HTR-8/SVneo (cell line): ENCODE measurements at regions not wholly inside any gene's neighbourhood (a gene's known extent, or its start where the extent isn't known, plus 50 kb on each side); places are given as distances from the start of the nearest gene placed in this dataset.

Experiments
- DNase-seq: peaks from one replicate; pipeline ENCODE4 v3.0.0; 2011; ENCODE audit warnings: low spot score, mixed read lengths; ENCODE audit not compliant: insufficient read length
- FAIRE-seq: peaks from 2 replicates; lab custom pipeline; 2011; peaks lifted over from hg19 to GRCh38; lab: Jason Lieb, UNC

DNA sequence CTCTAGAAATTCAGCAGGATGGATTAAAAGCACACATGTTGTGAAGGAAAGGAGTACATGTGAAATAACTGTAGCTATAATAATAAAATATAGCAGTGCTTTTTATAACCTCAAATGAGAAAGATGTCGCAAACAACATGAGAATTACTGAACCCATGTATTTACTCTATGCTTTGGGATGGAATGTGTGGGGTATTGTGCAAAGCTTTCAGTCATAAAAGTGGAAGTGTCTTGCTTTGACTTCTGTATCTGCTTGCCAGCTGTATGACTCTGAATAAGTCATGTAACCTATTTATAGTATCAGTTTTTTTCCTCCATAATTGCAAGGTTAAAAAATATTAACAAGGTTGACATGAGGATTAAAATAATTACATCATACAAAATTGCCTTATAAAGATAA lies 519.3 kb upstream of the CADM2 start:
- DNase-seq = no peak
- FAIRE-seq = no peak

DNA sequence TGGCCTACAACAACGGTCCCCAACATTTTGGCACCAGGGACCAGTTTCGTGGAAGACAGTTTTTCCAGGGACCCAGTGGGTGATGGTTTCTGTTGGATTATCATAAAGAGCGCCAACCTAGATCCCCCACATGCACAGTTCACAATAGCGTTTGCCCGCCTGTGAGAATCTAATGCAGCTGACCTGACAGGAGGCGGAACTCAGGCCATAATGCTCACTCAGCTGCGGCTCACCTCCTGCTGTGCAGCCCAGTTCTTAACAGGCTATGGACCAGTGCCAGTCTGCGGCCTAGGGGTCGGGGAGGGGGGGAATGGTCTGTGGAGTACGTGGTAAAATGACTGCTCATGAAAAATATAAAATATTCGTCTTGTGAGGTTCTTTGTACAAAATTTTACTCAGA lies 518.5 kb upstream of the CADM2 start:
- DNase-seq (no peak), FAIRE-seq (no peak)

DNA sequence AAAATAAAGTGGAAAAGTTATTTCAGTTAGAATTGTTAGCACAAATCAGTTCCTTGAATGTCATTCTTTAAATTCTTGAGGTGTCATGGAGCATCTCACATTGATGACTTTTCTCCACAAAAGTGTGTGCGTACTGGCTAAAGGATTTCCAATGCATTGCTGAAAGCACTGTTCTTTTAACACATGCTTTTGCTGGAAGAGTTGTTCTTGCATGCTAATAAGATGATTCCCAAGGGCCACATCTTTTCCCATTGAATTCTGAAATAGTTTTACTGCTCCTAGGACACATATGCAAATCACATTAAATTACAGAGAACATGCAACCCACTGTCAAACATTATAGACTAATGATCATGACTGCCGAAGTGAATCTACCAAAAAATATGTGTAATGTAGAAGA lies 516.3 kb upstream of the CADM2 start:
- no peak for FAIRE-seq

DNA sequence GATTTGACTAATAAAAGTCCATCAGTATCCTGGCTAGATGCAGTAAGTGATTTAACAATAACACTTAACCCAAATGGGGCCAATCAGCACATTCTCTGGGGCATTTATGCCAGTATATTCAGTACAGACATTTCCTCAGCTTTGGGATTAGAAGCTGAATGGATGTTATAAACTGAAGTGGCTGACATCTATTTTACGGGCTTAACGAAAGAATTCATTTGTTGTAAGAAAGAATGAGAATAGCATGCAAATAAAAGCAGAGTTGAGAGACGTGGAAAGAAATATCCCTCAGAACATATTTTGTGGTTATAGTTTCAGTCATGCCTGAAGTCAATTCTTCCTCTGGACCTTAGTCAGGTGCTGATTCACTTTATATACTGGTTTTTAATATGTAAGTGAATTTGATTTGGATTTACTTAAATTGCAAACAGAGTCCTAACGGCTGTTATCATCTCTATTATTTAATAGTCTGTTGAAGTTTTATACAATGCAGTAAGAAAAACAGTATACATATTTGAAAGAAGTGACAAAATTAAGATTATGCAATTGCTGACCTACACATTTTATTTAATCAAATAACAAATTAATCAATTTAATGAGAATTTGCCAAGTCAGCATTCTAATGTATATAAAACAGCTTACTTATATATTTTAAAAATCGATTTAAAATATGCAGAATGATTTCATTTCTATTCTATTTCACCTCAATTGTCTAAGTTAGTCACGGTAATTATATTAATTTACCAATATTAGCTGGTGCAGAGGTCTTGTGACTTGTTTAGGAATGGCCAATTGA lies 513.9 kb upstream of the CADM2 start:
- DNase-seq = no peak
- FAIRE-seq = no peak

More for the DNA sequence above, 516.3 kb upstream of the CADM2 start:
- DNase-seq = no peak

DNA sequence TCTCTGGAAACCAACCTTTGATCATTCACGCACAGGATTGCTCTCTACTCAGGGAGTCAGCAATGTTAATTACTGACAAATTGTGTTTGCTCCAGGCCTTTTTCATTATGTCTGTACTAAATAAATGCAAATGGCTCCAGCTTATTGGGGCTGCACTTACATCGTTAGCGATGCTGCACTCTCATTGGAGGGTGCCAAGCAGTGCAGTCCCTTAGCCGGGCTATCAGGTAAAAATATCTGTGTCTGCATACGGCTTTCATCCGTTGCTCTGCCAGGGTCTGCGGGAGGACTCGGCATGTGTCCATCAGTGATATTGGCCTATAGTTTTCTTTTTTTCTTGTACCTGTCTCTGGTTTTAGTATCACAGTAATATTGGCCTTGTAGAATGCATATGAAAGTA lies 471.5 kb upstream of the CADM2 start:
- no peak for FAIRE-seq
- no peak for DNase-seq

DNA sequence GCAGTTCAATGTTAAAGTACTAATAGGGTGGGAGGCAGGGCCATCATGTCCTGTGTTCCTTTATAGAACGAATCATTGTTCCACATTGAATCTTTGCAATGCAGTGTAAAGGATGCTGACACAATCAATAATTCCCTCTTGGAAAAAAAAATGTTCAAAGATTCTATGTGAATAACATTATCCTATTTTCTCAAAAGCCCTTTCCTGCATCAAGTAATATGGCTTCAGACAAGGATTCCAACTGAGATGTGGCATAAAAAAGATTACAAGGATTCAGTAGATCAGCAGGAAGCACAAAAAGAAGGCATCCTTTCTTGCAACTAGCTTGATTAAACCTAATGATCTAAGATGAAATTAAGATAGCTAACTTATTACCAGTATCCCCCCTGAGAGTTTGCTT lies 454.0 kb upstream of the CADM2 start:
- no peak for FAIRE-seq

DNA sequence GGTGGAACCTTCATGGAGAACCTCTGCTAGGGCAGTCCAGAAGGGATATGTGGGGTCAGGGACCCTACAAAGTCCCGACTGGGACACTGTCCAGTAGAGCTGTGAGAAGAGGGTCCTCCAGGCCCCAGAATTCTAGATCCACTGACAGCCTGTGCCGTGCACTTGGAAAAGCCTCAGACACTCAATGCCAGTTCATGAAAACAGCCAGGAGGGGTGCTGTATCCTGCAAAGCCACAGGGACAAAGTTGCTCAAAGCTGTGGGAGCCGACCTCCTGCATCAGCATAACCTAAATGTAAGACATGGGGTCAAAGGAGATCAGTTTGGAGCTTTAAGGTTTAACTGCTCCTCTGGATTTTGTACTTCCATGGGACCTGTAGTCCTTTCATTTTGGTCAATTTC lies 448.8 kb upstream of the CADM2 start:
- DNase-seq = no peak
- FAIRE-seq = no peak

More for the DNA sequence above, 454.0 kb upstream of the CADM2 start:
- DNase-seq = no peak

DNA sequence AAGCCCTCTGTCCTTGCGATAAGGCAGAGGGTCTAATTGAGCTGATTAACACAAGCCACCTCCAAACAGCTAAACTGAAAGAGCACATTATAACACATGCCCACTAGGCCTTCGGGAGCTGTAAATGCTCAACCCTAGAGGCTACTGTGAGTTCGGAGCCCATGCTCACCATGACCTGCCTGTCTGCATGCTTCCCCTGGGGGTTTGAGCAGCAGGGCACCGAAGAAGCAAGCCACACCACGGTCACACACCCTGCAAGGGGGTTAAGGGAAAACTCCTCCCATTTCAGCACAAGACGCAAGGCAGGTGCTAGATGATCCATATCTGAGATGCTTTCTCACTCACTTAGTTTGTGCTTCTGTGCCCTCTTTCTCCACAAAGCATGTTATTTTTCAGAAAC lies 435.9 kb upstream of the CADM2 start:
- DNase-seq = no peak
- no peak for FAIRE-seq

DNA sequence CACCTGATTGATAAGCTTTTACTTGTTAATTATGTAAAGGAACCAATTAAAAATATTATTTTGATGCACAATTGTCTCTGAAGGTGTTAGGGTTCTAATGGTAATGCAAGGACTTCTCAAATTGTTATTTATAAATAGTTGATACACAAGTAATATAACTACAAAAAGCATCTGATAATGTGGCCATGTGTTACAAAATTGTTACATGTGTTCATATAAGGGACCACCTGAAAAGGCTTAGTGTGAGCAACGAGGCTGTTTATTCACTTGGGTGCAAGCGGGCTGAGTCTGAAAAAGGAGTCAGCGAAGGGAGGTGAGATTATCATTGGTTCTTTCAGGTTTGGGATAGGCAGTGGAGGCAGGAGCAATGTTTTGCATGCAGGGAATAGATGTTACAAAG lies 421.9 kb upstream of the CADM2 start:
- no peak for DNase-seq
- FAIRE-seq = no peak

DNA sequence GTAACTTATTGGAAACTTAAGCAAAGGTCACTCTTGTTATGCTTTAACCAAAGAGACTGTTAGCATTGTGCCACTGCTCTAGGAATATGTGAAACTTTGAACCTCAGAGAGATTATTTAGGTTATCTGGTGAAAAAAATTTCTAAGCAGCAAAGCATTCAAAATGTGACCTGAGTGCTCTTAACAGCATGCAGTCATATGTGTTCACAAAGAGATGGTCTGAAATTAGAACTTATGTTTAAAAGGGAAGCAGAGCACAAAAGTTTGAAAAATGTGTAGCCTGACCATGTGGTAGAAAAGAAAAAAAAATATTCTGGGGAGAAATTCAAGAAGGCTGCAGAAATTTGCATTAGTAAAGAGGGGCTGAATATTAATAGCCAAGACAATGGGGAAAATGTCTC lies 420.2 kb upstream of the CADM2 start:
- DNase-seq (no peak), FAIRE-seq (no peak)

DNA sequence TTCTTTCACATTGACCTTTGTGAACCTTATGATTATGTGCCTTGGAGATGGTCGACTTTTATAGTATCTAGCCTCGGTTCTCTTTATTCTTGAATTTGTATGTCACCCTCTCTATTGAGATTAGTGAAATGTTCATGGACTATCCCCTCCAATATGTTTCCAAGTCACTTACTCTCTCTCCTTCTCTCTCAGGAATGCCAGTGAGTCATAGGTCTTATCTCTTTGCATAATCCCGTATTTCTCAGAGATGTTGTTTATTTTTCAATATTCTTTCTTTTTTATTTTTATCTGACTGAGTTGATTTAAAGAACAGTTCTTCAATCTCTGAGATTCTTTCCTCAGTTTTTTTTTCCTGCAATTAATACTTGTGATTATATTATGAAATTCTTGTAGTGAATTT lies 411.6 kb upstream of the CADM2 start:
- no peak for FAIRE-seq
- DNase-seq = no peak

DNA sequence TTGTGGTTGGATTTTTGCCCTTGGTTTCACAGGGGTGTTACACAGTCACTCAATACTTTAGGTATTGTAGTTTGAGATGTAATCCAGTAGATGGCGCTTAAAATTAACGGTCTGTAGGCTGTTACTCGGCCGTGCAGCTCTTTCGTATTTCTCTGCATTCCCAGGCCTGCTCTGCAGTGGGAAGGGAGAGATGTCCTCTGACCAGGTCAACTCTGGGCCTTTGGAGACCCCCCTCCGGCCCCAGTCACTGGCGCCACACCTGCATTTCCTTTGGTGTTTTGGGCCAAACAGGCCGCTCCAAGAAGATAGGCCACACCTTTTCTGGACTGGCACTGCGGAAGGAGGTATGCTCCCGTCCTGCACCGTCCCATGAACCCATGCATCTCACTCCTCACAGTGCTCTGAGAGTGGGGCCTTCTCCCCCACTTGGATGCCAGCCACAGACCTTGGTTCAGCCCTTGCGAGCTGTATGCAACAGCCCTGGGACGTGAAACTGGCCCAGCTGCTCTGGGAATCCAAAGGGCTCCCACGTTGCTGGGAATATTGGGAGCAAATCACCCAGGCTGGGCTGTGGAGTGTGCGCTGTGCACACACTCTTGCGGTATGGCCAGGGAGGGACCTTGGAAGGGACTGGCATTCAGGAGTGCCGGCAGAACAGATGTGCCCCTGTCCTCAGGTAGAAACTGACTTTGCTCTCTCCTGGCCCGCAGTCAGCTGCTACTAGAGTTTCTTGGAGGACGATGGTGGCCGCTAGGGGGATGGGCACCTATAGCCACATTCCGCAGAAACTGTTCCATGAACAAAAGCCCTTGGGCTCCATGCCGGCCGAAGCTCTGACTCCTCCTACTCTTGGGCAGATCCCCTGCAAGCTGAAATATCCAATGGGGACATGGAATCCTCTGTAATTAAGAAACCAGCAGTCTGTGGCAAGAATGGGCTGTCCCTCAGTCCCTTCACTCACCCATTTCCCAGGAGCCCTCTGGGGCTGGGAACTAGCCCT lies 410.5 kb upstream of the CADM2 start:
- DNase-seq (peak; percentile 3), FAIRE-seq (no peak)

DNA sequence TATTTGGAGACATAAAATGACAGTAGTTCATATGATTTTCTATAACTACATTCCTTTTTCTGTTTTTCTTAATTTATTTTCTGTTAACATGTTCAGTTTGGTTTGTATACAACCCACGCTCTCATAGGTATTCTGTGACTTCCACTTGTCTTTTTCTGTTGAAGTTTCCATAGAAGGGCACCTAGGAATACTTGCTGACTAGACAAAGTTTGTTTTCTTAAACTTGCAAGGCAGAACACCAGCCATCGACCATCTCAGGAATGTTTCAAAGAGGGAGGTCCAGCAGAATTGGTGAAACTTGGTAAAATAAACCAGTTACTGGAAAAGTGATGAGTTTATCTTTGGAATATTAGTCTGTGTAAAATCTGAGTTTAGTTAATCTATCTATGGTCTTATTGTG lies 403.2 kb upstream of the CADM2 start:
- no peak for DNase-seq
- FAIRE-seq = no peak

DNA sequence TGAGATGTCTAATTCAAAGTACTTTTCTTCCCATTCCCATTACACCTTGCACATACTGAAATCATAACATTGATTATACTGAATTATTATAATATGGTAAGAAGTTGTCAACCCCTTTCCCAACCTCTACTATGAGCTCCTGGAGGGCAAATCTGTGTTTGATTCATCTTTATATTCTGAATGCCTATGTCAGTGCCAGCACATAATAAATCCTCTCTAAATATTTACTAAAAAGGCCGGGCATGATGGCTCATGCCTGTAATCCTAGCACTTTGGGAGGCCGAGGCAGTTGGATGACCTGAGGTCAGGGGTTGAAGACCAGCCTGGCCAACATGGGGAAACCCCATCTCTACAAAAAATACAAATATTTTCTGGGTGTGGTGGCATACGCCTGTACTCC lies 392.5 kb upstream of the CADM2 start:
- FAIRE-seq (no peak), DNase-seq (no peak)

DNA sequence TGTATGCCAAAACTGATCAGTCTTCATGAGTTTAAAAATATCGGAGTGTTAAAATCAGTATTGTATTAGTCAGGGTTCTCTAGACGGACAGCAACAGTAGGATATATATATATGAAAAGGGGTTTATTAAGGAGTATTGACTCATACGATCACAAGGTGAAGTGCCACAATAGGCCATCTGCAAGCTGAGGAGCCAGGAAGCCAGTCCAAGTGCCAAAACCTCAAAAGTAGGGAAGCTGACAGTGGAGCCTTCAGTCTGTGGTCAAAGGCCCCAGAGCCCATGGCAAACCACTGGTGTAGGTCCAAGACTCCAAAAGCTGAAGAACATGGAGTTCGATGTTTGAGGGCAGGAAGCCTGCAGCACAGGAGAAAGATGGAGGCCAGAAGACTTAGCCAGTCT lies 391.0 kb upstream of the CADM2 start:
- FAIRE-seq (no peak), DNase-seq (no peak)

DNA sequence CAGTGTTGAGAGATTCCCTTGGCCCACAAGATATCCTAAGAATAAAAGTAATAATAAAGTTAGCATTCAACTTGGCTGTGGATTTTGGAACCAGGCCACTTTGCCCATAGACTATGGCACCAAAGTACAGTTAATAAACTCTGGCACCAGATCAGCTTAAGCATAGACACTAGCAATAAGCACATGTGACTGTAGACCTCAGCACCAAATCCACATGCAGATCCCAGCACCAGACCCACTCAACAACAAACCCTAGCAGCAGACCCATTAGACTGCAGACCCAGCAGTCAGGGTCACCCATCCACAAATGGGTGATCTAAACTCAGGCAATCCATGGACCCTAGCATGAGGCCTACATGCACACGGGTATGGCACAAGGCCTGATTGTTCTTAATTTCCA lies 384.8 kb upstream of the CADM2 start:
- DNase-seq (no peak), FAIRE-seq (no peak)

DNA sequence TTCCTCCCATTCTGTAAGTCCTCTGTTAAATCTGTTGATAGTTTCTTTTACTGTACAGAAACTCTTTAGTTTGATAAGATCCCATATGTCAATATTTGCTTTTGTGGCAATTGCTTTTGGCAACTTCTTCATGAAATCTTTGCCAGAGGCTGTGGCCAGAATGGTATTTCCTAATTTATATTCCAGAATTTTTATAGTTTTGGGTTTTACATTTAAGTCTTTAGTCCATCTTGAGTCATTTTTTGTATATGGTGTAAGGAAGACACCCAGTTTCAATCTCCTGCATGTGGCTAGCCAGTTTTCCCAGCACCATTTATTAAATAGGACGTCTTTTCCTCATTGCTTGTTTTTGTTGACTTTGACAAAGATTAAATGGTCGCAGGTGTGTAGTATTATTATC lies 372.4 kb upstream of the CADM2 start:
- DNase-seq = no peak
- FAIRE-seq = no peak

DNA sequence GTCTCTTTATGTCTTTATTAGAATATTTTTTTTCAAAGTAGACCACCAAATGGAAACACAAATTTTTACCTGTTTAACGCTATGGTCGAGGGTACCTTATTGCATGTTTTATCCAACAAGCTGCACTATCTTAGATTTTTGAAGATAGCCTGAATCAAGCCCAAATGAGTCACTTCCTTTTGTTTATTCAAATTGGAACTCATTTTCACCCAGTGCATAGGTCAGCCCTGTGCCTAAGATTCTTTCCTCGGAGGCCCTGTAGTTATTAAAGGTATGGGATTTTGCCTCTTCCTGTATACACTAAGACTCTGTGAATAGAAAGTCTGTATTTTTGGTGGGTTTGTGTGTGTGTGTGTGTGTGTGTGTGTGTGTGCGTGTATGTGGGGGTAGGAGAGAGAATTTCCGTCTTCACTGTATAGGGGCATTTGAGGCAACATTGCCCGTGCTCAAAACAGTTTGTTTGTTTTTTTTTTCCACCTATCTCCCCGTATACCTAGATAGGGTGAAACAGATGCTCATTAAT lies 358.0 kb upstream of the CADM2 start:
- no peak for FAIRE-seq
- no peak for DNase-seq

DNA sequence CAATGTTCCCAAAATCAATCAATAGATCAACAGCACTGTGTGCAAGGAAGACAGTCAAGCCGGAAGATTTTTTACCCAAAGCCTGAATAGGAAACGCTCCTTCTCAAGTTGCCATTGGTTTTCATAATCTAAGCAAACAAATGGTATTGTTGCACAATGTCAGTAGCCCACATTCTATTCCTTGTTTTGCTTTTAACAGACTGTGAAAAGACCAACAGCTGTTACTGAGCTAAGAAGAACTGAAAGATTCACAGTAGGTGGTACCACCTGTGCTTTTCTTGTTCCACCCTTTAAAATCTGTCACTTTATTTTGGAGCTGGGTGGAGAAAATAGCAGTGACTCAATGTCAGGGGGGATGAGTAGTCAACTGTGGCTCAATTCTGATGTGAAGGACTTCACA lies 357.5 kb upstream of the CADM2 start:
- DNase-seq = no peak
- no peak for FAIRE-seq

DNA sequence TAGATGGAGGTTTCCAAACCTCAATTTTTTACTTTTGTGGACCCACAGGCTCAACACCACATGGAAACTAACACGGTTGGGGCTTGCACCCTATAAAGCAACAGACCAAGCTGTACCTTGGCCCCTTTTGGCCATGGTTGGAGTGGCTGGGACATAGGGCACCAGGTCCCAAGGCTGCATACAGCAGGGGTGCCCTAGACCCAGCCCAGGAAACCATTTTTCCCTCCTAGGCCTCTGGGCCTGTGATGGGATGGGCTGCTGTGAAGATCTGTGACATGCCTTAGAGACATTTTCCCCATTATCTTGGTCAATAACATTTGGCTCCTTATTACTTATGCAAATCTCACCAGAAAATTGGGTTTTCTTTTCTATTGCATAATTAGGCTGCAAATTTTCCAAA lies 337.0 kb upstream of the CADM2 start:
- no peak for FAIRE-seq
- no peak for DNase-seq

DNA sequence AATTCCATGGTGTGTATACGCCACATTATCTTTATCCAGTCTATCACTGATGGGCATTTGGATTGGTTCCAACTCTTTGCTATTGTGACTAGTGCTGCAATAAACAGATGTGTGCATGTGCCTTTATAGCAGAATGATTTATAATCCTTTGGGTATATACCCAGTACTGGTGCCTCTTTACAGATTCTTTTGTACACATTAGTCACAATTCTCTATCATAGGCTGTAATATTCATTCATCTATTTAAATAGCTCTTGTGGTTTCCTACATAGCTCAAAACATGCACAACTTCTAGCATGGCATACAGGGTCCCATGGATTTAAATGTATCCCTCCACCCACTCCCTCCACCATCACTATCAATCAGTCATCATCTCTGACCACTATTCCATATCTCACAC lies 324.1 kb upstream of the CADM2 start:
- DNase-seq = no peak
- FAIRE-seq = no peak
